ENCODE measurements at regions not wholly inside any gene's neighbourhood (a gene's known extent, or its start where the extent isn't known, plus 50 kb on each side); places are given as distances from the start of the nearest gene placed in this dataset.

DNA sequence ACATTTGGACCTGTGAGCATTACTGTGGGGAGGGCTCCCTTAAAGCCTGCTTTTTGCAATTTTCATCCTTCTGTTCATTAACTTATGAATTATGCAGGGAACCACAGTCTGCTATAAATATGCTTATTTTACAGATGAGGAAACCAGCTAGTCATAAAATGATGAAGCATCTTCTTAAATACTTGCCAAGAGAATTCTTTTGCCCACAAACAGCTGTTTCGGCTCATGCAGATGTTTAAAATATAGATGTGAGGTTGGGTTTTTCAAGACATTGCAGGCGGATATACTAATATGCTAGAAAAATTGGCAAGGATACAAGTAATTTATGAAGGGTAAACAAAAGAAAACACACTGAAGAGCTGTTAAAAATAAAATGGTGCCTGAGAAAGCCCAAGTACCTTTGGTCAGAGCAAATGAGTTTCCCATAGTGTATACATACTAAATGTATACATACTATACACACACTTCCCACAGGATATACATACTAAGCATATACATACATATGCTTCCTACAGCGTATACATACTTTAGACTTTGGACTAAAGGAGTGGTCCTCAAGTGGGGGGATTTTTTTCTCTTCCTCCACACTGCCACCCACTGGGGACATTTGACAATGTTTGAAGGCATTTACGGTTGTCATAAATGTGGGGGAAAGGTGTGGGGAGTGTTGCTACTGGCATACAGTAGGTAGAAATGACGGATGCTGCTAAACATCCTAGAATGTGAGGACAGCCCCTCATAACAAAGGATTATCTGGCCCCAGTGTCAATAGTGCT lies 164.9 kb upstream of the CSNK1A1L start:
- H3K4me3 Mint-ChIP-seq: no peak overlapping the region
- ATAC-seq (replicated peaks) (no peak), DNase-seq (no peak)
- H3K9me3 Mint-ChIP-seq: peaks cover 0 to 5% of the 10 kb centered on the region in 2 donors
- H3K27ac Mint-ChIP-seq: no peak overlapping the region
- no peaks in the 10 kb centered on the region for H3K4me1 Mint-ChIP-seq
- H3K27me3 Mint-ChIP-seq: no peaks in the 10 kb centered on the region
- H3K36me3 Mint-ChIP-seq: no peaks in the 10 kb centered on the region

DNA sequence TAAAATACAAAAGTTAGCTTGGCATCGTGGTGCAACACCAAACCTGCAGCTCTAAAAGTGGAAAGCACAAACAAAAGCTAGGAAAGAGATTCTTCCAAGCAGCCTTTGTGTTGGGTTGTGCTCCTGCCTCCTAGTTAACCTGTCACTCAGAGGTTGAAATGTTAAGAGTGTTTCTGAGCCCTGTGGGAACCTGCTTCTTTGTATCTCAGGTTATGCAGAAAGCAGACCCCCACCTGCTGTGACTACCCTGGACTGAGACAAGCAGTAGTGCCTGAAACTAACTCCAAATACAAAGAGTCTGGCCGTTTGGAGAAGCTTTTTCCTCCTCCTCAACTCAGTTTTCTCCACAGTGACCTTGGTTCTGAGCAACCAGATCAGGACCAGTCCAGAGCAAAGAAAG lies 158.4 kb upstream of the CSNK1A1L start:
- H3K27me3 Mint-ChIP-seq: no peaks in the 10 kb centered on the region
- H3K36me3 Mint-ChIP-seq: no peaks in the 10 kb centered on the region
- DNase-seq (no peak), ATAC-seq (replicated peaks) (no peak)
- peaks cover 12 to 22% of the 10 kb centered on the region in 2 donors for H3K9me3 Mint-ChIP-seq
- no peak overlapping the region for H3K4me3 Mint-ChIP-seq
- no peak overlapping the region for H3K27ac Mint-ChIP-seq
- no peaks in the 10 kb centered on the region for H3K4me1 Mint-ChIP-seq

GRCh38 chr13:37257706-37258105 lies 152.2 kb upstream of the CSNK1A1L start:
- no peak for DNase-seq
- Mint-ChIP-seq H3K36me3 (no peaks in the 10 kb centered on the region), H3K4me3 (no peak overlapping the region), H3K27ac (no peak overlapping the region), H3K4me1 (no peaks in the 10 kb centered on the region), H3K9me3 (peaks cover 8 to 18% of the 10 kb centered on the region in 2 donors), H3K27me3 (no peaks in the 10 kb centered on the region)
- no peak for ATAC-seq (replicated peaks)

GRCh38 chr13:37257051-37257450 lies 151.6 kb upstream of the CSNK1A1L start:
- ATAC-seq (replicated peaks): no peak

GRCh38 chr13:37241786-37242185 lies 136.3 kb upstream of the CSNK1A1L start:
- H3K4me3 Mint-ChIP-seq: no peak overlapping the region
- peaks cover 8% of the 10 kb centered on the region in 2 donors for H3K9me3 Mint-ChIP-seq
- H3K27ac Mint-ChIP-seq: no peak overlapping the region
- H3K36me3 Mint-ChIP-seq: no peaks in the 10 kb centered on the region
- DNase-seq (no peak), ATAC-seq (replicated peaks) (no peak)
- no peaks in the 10 kb centered on the region for H3K4me1 Mint-ChIP-seq
- H3K27me3 Mint-ChIP-seq: no peaks in the 10 kb centered on the region

More at GRCh38 chr13:37257051-37257450, 151.6 kb upstream of the CSNK1A1L start:
- no peak for DNase-seq
- Mint-ChIP-seq H3K4me1 (no peaks in the 10 kb centered on the region), H3K27me3 (no peaks in the 10 kb centered on the region), H3K9me3 (peaks cover 8 to 18% of the 10 kb centered on the region in 2 donors), H3K4me3 (no peak overlapping the region), H3K36me3 (no peaks in the 10 kb centered on the region), H3K27ac (no peak overlapping the region)

GRCh38 chr13:37230346-37230745 lies 124.9 kb upstream of the CSNK1A1L start:
- ATAC-seq (replicated peaks) (no peak), DNase-seq (no peak)
- H3K9me3 Mint-ChIP-seq: peaks cover 7 to 8% of the 10 kb centered on the region in 2 donors
- no peaks in the 10 kb centered on the region for H3K36me3 Mint-ChIP-seq
- no peaks in the 10 kb centered on the region for H3K4me1 Mint-ChIP-seq
- no peak overlapping the region for H3K4me3 Mint-ChIP-seq
- no peaks in the 10 kb centered on the region for H3K27me3 Mint-ChIP-seq
- H3K27ac Mint-ChIP-seq: no peak overlapping the region

DNA sequence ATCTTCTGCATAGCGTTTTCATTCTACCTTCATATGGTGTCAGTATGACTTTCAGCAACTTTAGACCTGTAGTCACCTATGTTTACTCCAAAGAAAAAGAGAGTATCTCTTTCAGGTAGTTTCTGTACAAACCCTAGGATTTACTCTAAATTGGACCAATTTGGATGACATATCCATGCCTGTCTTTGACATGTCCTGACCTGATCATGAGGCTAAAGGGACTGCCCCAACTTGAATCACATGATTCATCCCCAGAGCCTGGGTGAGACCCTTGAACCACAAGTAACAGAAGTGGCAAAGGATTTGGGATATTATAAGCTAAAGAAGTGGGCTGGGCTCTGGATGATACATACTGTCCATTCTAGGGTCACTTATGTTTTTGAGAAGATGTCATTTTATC lies 124.5 kb upstream of the CSNK1A1L start:
- Mint-ChIP-seq H3K27ac (no peak overlapping the region), H3K4me3 (no peak overlapping the region), H3K4me1 (no peaks in the 10 kb centered on the region), H3K27me3 (no peaks in the 10 kb centered on the region), H3K9me3 (peaks cover 7 to 8% of the 10 kb centered on the region in 2 donors), H3K36me3 (no peaks in the 10 kb centered on the region)
- ATAC-seq (replicated peaks) (no peak), DNase-seq (no peak)

DNA sequence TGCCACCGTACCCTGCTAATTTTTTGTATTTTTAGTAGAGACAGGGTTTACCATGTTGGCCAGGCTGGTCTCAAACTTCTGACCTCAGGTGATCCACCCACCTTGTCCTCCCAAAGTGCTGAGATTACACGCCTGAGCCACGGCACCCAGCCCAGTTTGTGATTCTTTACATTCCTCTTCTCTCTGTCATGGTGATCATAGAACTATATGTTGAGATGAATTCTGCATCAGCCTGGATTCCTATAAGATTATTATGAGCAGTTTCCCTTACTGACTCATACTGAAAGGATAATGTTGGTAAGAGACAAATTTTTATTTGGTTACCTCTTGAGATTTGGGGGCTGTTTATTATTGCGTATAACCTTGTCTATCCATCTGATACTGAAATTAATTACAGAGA lies 121.5 kb upstream of the CSNK1A1L start:
- Mint-ChIP-seq H3K27me3 (no peaks in the 10 kb centered on the region), H3K27ac (no peak overlapping the region), H3K36me3 (no peaks in the 10 kb centered on the region), H3K9me3 (peaks cover 12 to 16% of the 10 kb centered on the region in 2 donors), H3K4me3 (no peak overlapping the region), H3K4me1 (no peaks in the 10 kb centered on the region)
- ATAC-seq (replicated peaks) (no peak), DNase-seq (no peak)

- Mint-ChIP-seq H3K4me3 (no peak overlapping the region), H3K27ac (no peak overlapping the region), H3K4me1 (no peaks in the 10 kb centered on the region), H3K27me3 (no peaks in the 10 kb centered on the region), H3K36me3 (no peaks in the 10 kb centered on the region), H3K9me3 (peaks cover 12 to 16% of the 10 kb centered on the region in 2 donors)
- DNase-seq (no peak), ATAC-seq (replicated peaks) (no peak)
These were observed 120.1 kb upstream of the CSNK1A1L start for GRCh38 chr13:37225414-37226070.

DNA sequence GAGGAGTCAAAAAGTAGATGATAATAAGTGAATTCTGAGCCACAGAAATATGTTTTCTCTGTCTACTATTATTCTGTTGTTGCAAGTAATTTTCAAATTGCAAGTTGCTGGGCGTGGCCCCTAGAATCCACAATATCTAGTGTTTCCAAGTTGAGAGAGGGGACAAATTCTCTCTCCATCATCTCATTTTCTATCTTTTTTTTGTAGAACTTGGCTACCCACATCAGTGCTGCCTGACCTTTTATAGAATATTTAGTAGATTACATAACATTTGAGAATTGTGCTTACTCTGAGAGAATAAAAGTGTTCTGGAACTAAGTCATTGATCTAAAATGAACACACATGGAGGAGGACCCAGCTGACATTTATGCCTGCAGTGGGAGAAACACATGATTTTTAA lies 110.9 kb upstream of the CSNK1A1L start:
- no peaks in the 10 kb centered on the region for H3K36me3 Mint-ChIP-seq
- no peak for DNase-seq
- no peak for ATAC-seq (replicated peaks)
- no peak overlapping the region for H3K27ac Mint-ChIP-seq
- no peak overlapping the region for H3K4me3 Mint-ChIP-seq
- H3K9me3 Mint-ChIP-seq: peaks cover 0 to 6% of the 10 kb centered on the region in 2 donors
- no peaks in the 10 kb centered on the region for H3K27me3 Mint-ChIP-seq
- H3K4me1 Mint-ChIP-seq: no peaks in the 10 kb centered on the region

GRCh38 chr13:37212826-37213225 lies 107.4 kb upstream of the CSNK1A1L start:
- DNase-seq: no peak
- H3K9me3 Mint-ChIP-seq: peaks cover 0 to 11% of the 10 kb centered on the region in 2 donors
- H3K36me3 Mint-ChIP-seq: no peaks in the 10 kb centered on the region
- H3K4me1 Mint-ChIP-seq: no peaks in the 10 kb centered on the region
- ATAC-seq (replicated peaks): no peak
- H3K27me3 Mint-ChIP-seq: no peaks in the 10 kb centered on the region
- no peak overlapping the region for H3K27ac Mint-ChIP-seq
- no peak overlapping the region for H3K4me3 Mint-ChIP-seq

DNA sequence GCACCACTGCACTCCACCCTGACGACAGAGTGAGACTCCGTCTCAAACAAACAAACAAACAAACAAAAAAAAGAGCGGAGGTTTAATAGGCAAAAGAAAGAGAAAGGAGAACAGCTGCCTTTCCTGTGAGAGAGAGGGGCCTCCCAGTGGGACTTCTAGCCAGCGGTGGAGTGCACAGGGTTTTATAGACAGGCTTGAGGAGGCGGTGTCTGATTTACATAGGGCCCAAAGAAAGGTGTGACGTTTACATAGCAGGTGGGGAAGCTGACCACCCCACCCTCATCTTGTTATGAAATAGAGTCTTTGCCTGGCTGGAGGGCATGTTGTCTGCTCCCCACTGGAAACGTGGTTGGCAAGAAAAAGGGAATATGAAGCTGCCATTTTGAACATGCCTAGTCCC lies 106.0 kb upstream of the CSNK1A1L start:
- DNase-seq (no peak), ATAC-seq (replicated peaks) (no peak)
- Mint-ChIP-seq H3K4me1 (no peaks in the 10 kb centered on the region), H3K4me3 (no peak overlapping the region), H3K9me3 (peaks cover 0 to 11% of the 10 kb centered on the region in 2 donors), H3K27ac (no peak overlapping the region), H3K36me3 (no peaks in the 10 kb centered on the region), H3K27me3 (no peaks in the 10 kb centered on the region)

- Mint-ChIP-seq H3K27me3 (no peaks in the 10 kb centered on the region), H3K36me3 (no peaks in the 10 kb centered on the region), H3K4me1 (no peaks in the 10 kb centered on the region), H3K4me3 (no peak overlapping the region), H3K9me3 (peaks cover 0 to 8% of the 10 kb centered on the region in 2 donors), H3K27ac (no peak overlapping the region)
- DNase-seq: no peak
- no peak for ATAC-seq (replicated peaks)
These were observed 104.4 kb upstream of the CSNK1A1L start for GRCh38 chr13:37209621-37210580.

- ATAC-seq (replicated peaks) (no peak), DNase-seq (no peak)
- Mint-ChIP-seq H3K27ac (no peak overlapping the region), H3K4me3 (no peak overlapping the region), H3K27me3 (no peaks in the 10 kb centered on the region), H3K9me3 (peaks cover 0 to 7% of the 10 kb centered on the region in 2 donors), H3K36me3 (no peaks in the 10 kb centered on the region), H3K4me1 (no peaks in the 10 kb centered on the region)
These were observed 102.4 kb upstream of the CSNK1A1L start for GRCh38 chr13:37207691-37208451.
